Endothelial cell of umbilical vein (primary cell): ENCODE measurements at regions not wholly inside any gene's neighbourhood (a gene's known extent, or its start where the extent isn't known, plus 50 kb on each side); places are given as distances from the start of the nearest gene placed in this dataset.

Source experiments
- BruUV-seq: library from RNA; stranded (reverse); fragments of 400-500 nt; replicated peaks from 2 replicates; lab custom pipeline; 2021; lab: Mats Ljungman, UMichigan
- CTCF ChIA-PET: fragments of 300-600, 350-600 bp; sonication (Branson Sonifier 250); formaldehyde crosslinking; loops from one replicate; lab custom pipeline; 2021; ENCODE audit warnings: antibody characterized with exemption, inconsistent platforms; lab: Charles Lee
- POLR2A ChIA-PET: fragments of 300-600, 350-600 bp; sonication (Branson Sonifier 250); formaldehyde crosslinking; loops from one replicate; lab custom pipeline; 2021; ENCODE audit warnings: antibody characterized with exemption, inconsistent platforms; lab: Charles Lee
- DNase-seq: peaks from one replicate; pipeline ENCODE4 v3.0.0-alpha.2; 2011; ENCODE audit warnings: low read depth, low spot score
- FAIRE-seq: peaks from 2 replicates; lab custom pipeline; 2011; peaks lifted over from hg19 to GRCh38; lab: Jason Lieb, UNC
- H2AFZ ChIP-seq: 2 replicates; pipeline ENCODE4 v1.6.0; 2012; ENCODE audit warnings: low read depth, low read length, control low read depth, inconsistent platforms
- H3K27ac ChIP-seq: 2 replicates; pipeline ENCODE4 v1.5.1; 2011; ENCODE audit warnings: low read depth, mild to moderate bottlenecking, control low read depth, low read length, moderate library complexity; ENCODE audit not compliant: insufficient read depth
- H3K27me3 ChIP-seq, 2 experiments: 2 replicates each; pipeline versions ENCODE4 v1.6.0 to v1.6.1; 2011; ENCODE audit warnings: low read length in 2 of 2, mixed read lengths in 1 of 2; ENCODE audit not compliant: control insufficient read depth in 2 of 2, insufficient read depth in 2 of 2
- H3K36me3 ChIP-seq, 2 experiments: 2 replicates in 1 of 2; 3 replicates in 1 of 2; pipeline ENCODE4 v1.5.1; 2011; ENCODE audit warnings: low read length in 2 of 2, mild to moderate bottlenecking in 1 of 2, moderate library complexity in 1 of 2; ENCODE audit not compliant: control insufficient read depth in 2 of 2, insufficient read depth in 2 of 2; ENCODE audit errors: extremely low read depth in 1 of 2
- H3K4me1 ChIP-seq: 3 replicates; pipeline ENCODE4 v1.5.1; 2011; ENCODE audit warnings: mild to moderate bottlenecking, low read length; ENCODE audit not compliant: control insufficient read depth, insufficient read depth; ENCODE audit errors: extremely low read depth
- H3K4me2 ChIP-seq: 2 replicates; pipeline ENCODE4 v1.6.1; 2011; ENCODE audit warnings: low read length, control low read depth, mixed read lengths; ENCODE audit not compliant: insufficient read depth
- H3K4me3 ChIP-seq, 3 experiments: fragments of 200-600 bp in 1 of 3; sonication (generic), shearing (Covaris generic) in 1 of 3; replicated peaks in 1 of 3; 2 replicates each; pipeline ENCODE4 v1.5.1; 2011 to 2016; ENCODE audit warnings: control low read depth in 3 of 3, low read length in 3 of 3, mild to moderate bottlenecking in 2 of 3, inconsistent platforms in 1 of 3, low read depth in 1 of 3, moderate library complexity in 1 of 3; ENCODE audit not compliant: insufficient read depth in 1 of 3
- H3K79me2 ChIP-seq: 2 replicates; pipeline ENCODE4 v1.6.0; 2012; ENCODE audit warnings: low read length, inconsistent platforms; ENCODE audit not compliant: control insufficient read depth, insufficient read depth
- H3K9ac ChIP-seq: replicated peaks from 2 replicates; pipeline ENCODE3; 2011; ENCODE audit warnings: low read length, control low read depth; ENCODE audit not compliant: insufficient read depth; ENCODE audit errors: extremely low read depth
- H3K9me1 ChIP-seq: replicated peaks from 3 replicates; pipeline ENCODE4 v1.6.0; 2011; ENCODE audit warnings: mild to moderate bottlenecking, low read length; ENCODE audit not compliant: control insufficient read depth, insufficient read depth; ENCODE audit errors: extremely low read depth
- H3K9me3 ChIP-seq: replicated peaks from 2 replicates; pipeline ENCODE4 v1.5.1; 2012; ENCODE audit warnings: low read length, inconsistent platforms; ENCODE audit not compliant: control insufficient read depth, insufficient read depth
- H4K20me1 ChIP-seq: replicated peaks from 2 replicates; pipeline ENCODE3; 2011; ENCODE audit warnings: mild to moderate bottlenecking, low read length; ENCODE audit not compliant: control insufficient read depth, insufficient read depth; ENCODE audit errors: extremely low read depth
- EZH2 ChIP-seq: IDR thresholded peaks from 2 replicates; pipeline ENCODE4 v1.6.1; 2012; ENCODE audit warnings: borderline replicate concordance, low read depth, mild to moderate bottlenecking, moderate library complexity, low read length, inconsistent platforms; ENCODE audit not compliant: severe bottlenecking
- FOS ChIP-seq: IDR thresholded peaks from 2 replicates; pipeline ENCODE4 v1.6.1; 2011; ENCODE audit warnings: mild to moderate bottlenecking, low read length, moderate library complexity, borderline replicate concordance; ENCODE audit not compliant: insufficient read depth
- GATA2 ChIP-seq: IDR thresholded peaks from 2 replicates; pipeline ENCODE4 v1.7.0; 2011; ENCODE audit warnings: low read depth, mild to moderate bottlenecking, moderate library complexity, mixed read lengths, low read length; ENCODE audit not compliant: insufficient read length, insufficient read depth
- JUN ChIP-seq: IDR thresholded peaks from 2 replicates; pipeline ENCODE4 v1.6.1; 2011; ENCODE audit warnings: borderline replicate concordance, low read depth; ENCODE audit not compliant: insufficient read length, insufficient read depth
- MYC ChIP-seq: IDR thresholded peaks from one replicate; pipeline ENCODE4 v1.6.1; 2011; ENCODE audit warnings: mild to moderate bottlenecking, low read depth, low read length
- POLR2A ChIP-seq: IDR thresholded peaks from 2 replicates; pipeline ENCODE4 v1.6.1; 2012; ENCODE audit warnings: low read depth, mild to moderate bottlenecking, control low read depth, low read length
- POLR2AphosphoS5 ChIP-seq: IDR thresholded peaks from 2 replicates; pipeline ENCODE4 v1.6.1; 2012; ENCODE audit warnings: low read depth, mild to moderate bottlenecking, control low read depth, low read length, moderate library complexity; ENCODE audit not compliant: insufficient read depth
- dilution Hi-C: fragments of 300-500 bp; cut with MboI; formaldehyde crosslinking; loops from one replicate; pipeline ENCODE4 v1.15.0; 2019; ENCODE audit warnings: low sequenced_read_pairs; ENCODE audit not compliant: extremely low pct_ligation_motif_present
- intact Hi-C: fragments of 100-400 bp; cut with micrococcal nuclease; formaldehyde crosslinking; loops from one replicate; pipeline ENCODE4 v1.10.0; 2022
- TF ChIP-seq, protein P1 (sequence below), 2 donors: IDR thresholded peaks; 1 replicate in 1 of 2; 2 replicates in 1 of 2; pipeline ENCODE4 v1.5.1; 2011; ENCODE audit warnings: low read length in 2 of 2, mild to moderate bottlenecking in 2 of 2, moderate library complexity in 2 of 2, control low read depth in 1 of 2, inconsistent platforms in 1 of 2, low read depth in 1 of 2; ENCODE audit not compliant: insufficient read depth in 1 of 2; ENCODE audit errors: extremely low read depth in 1 of 2
- TF ChIP-seq, protein P2 (sequence below): IDR thresholded peaks from 2 replicates; pipeline ENCODE4 v1.6.1; 2011; ENCODE audit not compliant: insufficient read depth, insufficient read length

DNA sequence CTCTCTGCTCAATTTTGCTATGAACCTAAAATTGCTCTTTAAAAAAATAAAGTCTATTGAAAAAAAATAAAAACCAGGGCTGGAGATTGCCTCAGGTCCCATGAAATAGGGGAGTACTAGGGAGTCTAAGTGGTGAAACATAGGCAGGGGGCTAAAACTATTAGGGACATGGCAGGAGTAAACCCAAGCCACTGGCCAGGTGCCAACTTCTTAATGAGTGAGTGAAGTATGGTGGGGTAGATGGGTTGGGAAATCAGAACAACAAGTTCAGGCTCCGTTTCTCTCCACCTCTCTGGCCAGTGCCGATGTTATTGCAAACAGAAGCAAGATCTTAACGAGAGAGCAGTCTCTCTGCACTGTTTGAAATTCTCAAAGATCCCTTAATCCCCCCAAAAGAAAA is 322.4 kb upstream of the CDH5 start:
- ChIA-PET POLR2A (no interaction called here), CTCF (no interaction called here)
- FAIRE-seq (no peak), DNase-seq (no peak)
- H2AFZ ChIP-seq, result no peak overlapping the region
- H3K4me1 ChIP-seq, result no peaks in the 10 kb centered on the region
- no peak overlapping the region for H3K4me3 ChIP-seq
- no peak overlapping the region for H3K27ac ChIP-seq
- no peaks in the 10 kb centered on the region for H4K20me1 ChIP-seq
- no peaks in the 10 kb centered on the region for H3K9me1 ChIP-seq
- H3K36me3 ChIP-seq, result no peaks in the 10 kb centered on the region
- no peaks in the 10 kb centered on the region for H3K27me3 ChIP-seq
- intact Hi-C loops, result no loop called here
- no peaks in the 10 kb centered on the region for H3K79me2 ChIP-seq
- no peak for TF ChIP-seq FOS
- TF ChIP-seq, protein P1, sequence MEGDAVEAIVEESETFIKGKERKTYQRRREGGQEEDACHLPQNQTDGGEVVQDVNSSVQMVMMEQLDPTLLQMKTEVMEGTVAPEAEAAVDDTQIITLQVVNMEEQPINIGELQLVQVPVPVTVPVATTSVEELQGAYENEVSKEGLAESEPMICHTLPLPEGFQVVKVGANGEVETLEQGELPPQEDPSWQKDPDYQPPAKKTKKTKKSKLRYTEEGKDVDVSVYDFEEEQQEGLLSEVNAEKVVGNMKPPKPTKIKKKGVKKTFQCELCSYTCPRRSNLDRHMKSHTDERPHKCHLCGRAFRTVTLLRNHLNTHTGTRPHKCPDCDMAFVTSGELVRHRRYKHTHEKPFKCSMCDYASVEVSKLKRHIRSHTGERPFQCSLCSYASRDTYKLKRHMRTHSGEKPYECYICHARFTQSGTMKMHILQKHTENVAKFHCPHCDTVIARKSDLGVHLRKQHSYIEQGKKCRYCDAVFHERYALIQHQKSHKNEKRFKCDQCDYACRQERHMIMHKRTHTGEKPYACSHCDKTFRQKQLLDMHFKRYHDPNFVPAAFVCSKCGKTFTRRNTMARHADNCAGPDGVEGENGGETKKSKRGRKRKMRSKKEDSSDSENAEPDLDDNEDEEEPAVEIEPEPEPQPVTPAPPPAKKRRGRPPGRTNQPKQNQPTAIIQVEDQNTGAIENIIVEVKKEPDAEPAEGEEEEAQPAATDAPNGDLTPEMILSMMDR (IDR thresholded peaks at IDR 0.05; ENCODE audit: extremely low read depth in 1 of 2, insufficient read depth in 1 of 2, low read depth in 1 of 2, low read length in 2 of 2), result no peak
- TF ChIP-seq POLR2AphosphoS5, result no peak
- no peak for TF ChIP-seq POLR2A
- TF ChIP-seq EZH2, result no peak
- TF ChIP-seq MYC, result no peak
- no peak for TF ChIP-seq GATA2
- TF ChIP-seq JUN, result no peak
- TF ChIP-seq, protein P2, sequence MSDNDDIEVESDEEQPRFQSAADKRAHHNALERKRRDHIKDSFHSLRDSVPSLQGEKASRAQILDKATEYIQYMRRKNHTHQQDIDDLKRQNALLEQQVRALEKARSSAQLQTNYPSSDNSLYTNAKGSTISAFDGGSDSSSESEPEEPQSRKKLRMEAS, result no peak
- no peak overlapping the region for H3K9ac ChIP-seq
- no peaks in the 10 kb centered on the region for H3K9me3 ChIP-seq
- dilution Hi-C loops, result no loop called here
- H3K4me2 ChIP-seq, result no peak overlapping the region
- no TSS peak for BruUV-seq
